ENCODE measurements at regions not wholly inside any gene's neighbourhood (a gene's known extent, or its start where the extent isn't known, plus 50 kb on each side); places are given as distances from the start of the nearest gene placed in this dataset.

- no peak for TF ChIP-seq CTCF (IDR thresholded peaks at IDR 0.05; ENCODE audit: insufficient read depth, low read length)
- no peak for TF ChIP-seq REST (IDR thresholded peaks at IDR 0.05; ENCODE audit: insufficient replicate concordance, low read depth)
- TF ChIP-seq POLR2AphosphoS5 (IDR thresholded peaks at IDR 0.05; ENCODE audit: low read depth), result no peak
- no peak for TF ChIP-seq SPI1 (IDR thresholded peaks at IDR 0.05; ENCODE audit: borderline replicate concordance, low read depth)
Observed at GRCh38 chr5:57845025-57845424, 362.4 kb upstream of the ACTBL2 start.
